KMS-11 (cell line): ENCODE measurements at regions not wholly inside any gene's neighbourhood (a gene's known extent, or its start where the extent isn't known, plus 50 kb on each side); places are given as distances from the start of the nearest gene placed in this dataset.

ENCODE experiments used
- H2AFZ ChIP-seq: fragments of 200-600 bp; sonication (generic); 2 replicates; pipeline ENCODE4 v1.6.1; 2016; ENCODE audit warnings: antibody characterized with exemption, mixed run types, low read depth
- H3K27ac ChIP-seq: fragments of 200-600 bp; sonication (generic); 2 replicates; pipeline ENCODE4 v1.6.1; 2016; ENCODE audit warnings: mild to moderate bottlenecking, mixed run types
- H3K27me3 ChIP-seq: fragments of 200-600 bp; sonication (generic); 2 replicates; pipeline ENCODE4 v1.6.1; 2017; ENCODE audit warnings: mild to moderate bottlenecking, low read depth, mixed run types, moderate library complexity; ENCODE audit not compliant: insufficient read depth
- H3K36me3 ChIP-seq: fragments of 200-600 bp; sonication (generic); 2 replicates; pipeline ENCODE4 v1.6.1; 2017; ENCODE audit warnings: mild to moderate bottlenecking, mixed run types; ENCODE audit not compliant: insufficient read depth
- H3K4me1 ChIP-seq: fragments of 200-600 bp; sonication (generic); 2 replicates; pipeline ENCODE4 v1.6.1; 2016; ENCODE audit warnings: mild to moderate bottlenecking, low read depth, mixed run types; ENCODE audit not compliant: poor library complexity, severe bottlenecking
- H3K4me2 ChIP-seq: fragments of 200-600 bp; sonication (generic); 2 replicates; pipeline ENCODE4 v1.7.0; 2016; ENCODE audit warnings: mild to moderate bottlenecking, mixed run types
- H3K4me3 ChIP-seq: fragments of 200-600 bp; sonication (generic); IDR thresholded peaks from 2 replicates; pipeline ENCODE4 v1.6.1; 2017; ENCODE audit warnings: low read depth, low read length, mixed read lengths; ENCODE audit not compliant: insufficient read depth
- H3K79me2 ChIP-seq: fragments of 200-600 bp; sonication (generic); 2 replicates; pipeline ENCODE4 v1.6.1; 2016; ENCODE audit warnings: low read depth, mixed run types; ENCODE audit not compliant: insufficient read depth
- H3K9ac ChIP-seq: fragments of 200-600 bp; sonication (generic); 2 replicates; pipeline ENCODE4 v1.6.1; 2016; ENCODE audit warnings: mild to moderate bottlenecking, mixed run types
- H4K20me1 ChIP-seq: fragments of 200-600 bp; sonication (generic); 2 replicates; pipeline ENCODE4 v1.6.1; 2016; ENCODE audit warnings: mild to moderate bottlenecking, mixed run types; ENCODE audit not compliant: insufficient read depth
- CTCF ChIP-seq: fragments of 200-600 bp; sonication (generic); conservative IDR thresholded peaks from 2 replicates; pipeline ENCODE4 v1.6.1; 2017; ENCODE audit warnings: low read depth, mild to moderate bottlenecking, antibody characterized with exemption, low read length, moderate library complexity, mixed read lengths

GRCh38 chr7:21243265-21243664 lies 184.6 kb upstream of the SP4 start:
- H3K4me2 ChIP-seq = no peak overlapping the region
- H3K79me2 ChIP-seq = no peaks in the 10 kb centered on the region
- no peak for TF ChIP-seq CTCF
- H4K20me1 ChIP-seq = no peaks in the 10 kb centered on the region
- H2AFZ ChIP-seq = no peak overlapping the region
- H3K36me3 ChIP-seq = no peaks in the 10 kb centered on the region
- H3K4me1 ChIP-seq = no peaks in the 10 kb centered on the region
- no peaks in the 10 kb centered on the region for H3K27me3 ChIP-seq
- no peak overlapping the region for H3K4me3 ChIP-seq
- H3K27ac ChIP-seq = no peak overlapping the region
- no peak overlapping the region for H3K9ac ChIP-seq

- H4K20me1 ChIP-seq = no peaks in the 10 kb centered on the region
- no peak overlapping the region for H3K9ac ChIP-seq
- H3K27ac ChIP-seq = no peak overlapping the region
- H3K4me3 ChIP-seq = no peak overlapping the region
- no peak for TF ChIP-seq CTCF
- no peaks in the 10 kb centered on the region for H3K27me3 ChIP-seq
- H3K4me2 ChIP-seq = no peak overlapping the region
- H3K4me1 ChIP-seq = no peaks in the 10 kb centered on the region
- H3K36me3 ChIP-seq = no peaks in the 10 kb centered on the region
- no peaks in the 10 kb centered on the region for H3K79me2 ChIP-seq
- H2AFZ ChIP-seq = no peak overlapping the region
Observed at GRCh38 chr7:21251151-21251800, 176.6 kb upstream of the SP4 start.

GRCh38 chr7:21253740-21254687 lies 173.9 kb upstream of the SP4 start:
- H3K4me1 ChIP-seq = no peaks in the 10 kb centered on the region
- H3K9ac ChIP-seq = no peak overlapping the region
- H2AFZ ChIP-seq = no peak overlapping the region
- H3K27me3 ChIP-seq = no peaks in the 10 kb centered on the region
- H3K79me2 ChIP-seq = no peaks in the 10 kb centered on the region
- H3K27ac ChIP-seq = no peak overlapping the region
- H3K36me3 ChIP-seq = no peaks in the 10 kb centered on the region
- no peak overlapping the region for H3K4me3 ChIP-seq
- no peak overlapping the region for H3K4me2 ChIP-seq
- TF ChIP-seq CTCF = peak; percentile 51
- H4K20me1 ChIP-seq = no peaks in the 10 kb centered on the region

- no peak overlapping the region for H3K9ac ChIP-seq
- H4K20me1 ChIP-seq = no peaks in the 10 kb centered on the region
- TF ChIP-seq CTCF = peak; percentile 75; the same call in 1 of the 2 replicates
- H3K36me3 ChIP-seq = no peaks in the 10 kb centered on the region
- no peaks in the 10 kb centered on the region for H3K79me2 ChIP-seq
- no peak overlapping the region for H2AFZ ChIP-seq
- no peak overlapping the region for H3K4me2 ChIP-seq
- H3K27me3 ChIP-seq = no peaks in the 10 kb centered on the region
- H3K4me3 ChIP-seq = no peak overlapping the region
- H3K4me1 ChIP-seq = no peaks in the 10 kb centered on the region
- H3K27ac ChIP-seq = no peak overlapping the region
Observed at GRCh38 chr7:21256310-21256877, 171.5 kb upstream of the SP4 start.
